SU-DHL-6 (cell line): ENCODE measurements at regions not wholly inside any gene's neighbourhood (a gene's known extent, or its start where the extent isn't known, plus 50 kb on each side); places are given as distances from the start of the nearest gene placed in this dataset.

Experiments
- H2AFZ ChIP-seq: fragments of 200-600 bp; sonication (generic); 2 replicates; pipeline ENCODE4 v1.6.1; 2014; ENCODE audit warnings: low read depth, mild to moderate bottlenecking, moderate library complexity, mixed read lengths, antibody characterized with exemption, low read length; ENCODE audit not compliant: severe bottlenecking
- H3F3A ChIP-seq: fragments of 200-600 bp; shearing (Covaris generic); 2 replicates; pipeline ENCODE4 v1.6.0; 2016; ENCODE audit warnings: antibody characterized with exemption, mild to moderate bottlenecking; ENCODE audit not compliant: insufficient read depth
- H3K27ac ChIP-seq: fragments of 200-600 bp; sonication (generic); 2 replicates; pipeline ENCODE4 v1.5.1; 2016; ENCODE audit warnings: low read depth, mild to moderate bottlenecking, low read length, moderate library complexity, mixed read lengths
- H3K27me3 ChIP-seq: fragments of 200-600 bp; sonication (generic), shearing (Covaris generic); 2 replicates; pipeline ENCODE4 v1.6.0; 2014; ENCODE audit warnings: mild to moderate bottlenecking, low read length
- H3K36me3 ChIP-seq: fragments of 200-600 bp; sonication (generic); 2 replicates; pipeline ENCODE4 v1.6.1; 2014; ENCODE audit warnings: mild to moderate bottlenecking, low read length, mixed read lengths
- H3K4me2 ChIP-seq: fragments of 300-600, 200-600 bp; shearing (Covaris generic), sonication (generic); 2 replicates; pipeline ENCODE4 v1.6.0; 2014; ENCODE audit warnings: low read length, low read depth, mild to moderate bottlenecking; ENCODE audit not compliant: poor library complexity, severe bottlenecking
- H3K4me3 ChIP-seq: fragments of 200-600 bp; sonication (generic); 2 replicates; pipeline ENCODE4 v1.5.1; 2014; ENCODE audit warnings: antibody characterized with exemption, low read length, mild to moderate bottlenecking, mixed read lengths; ENCODE audit not compliant: insufficient read depth, poor library complexity, severe bottlenecking
- H3K79me2 ChIP-seq: fragments of 200-600 bp; sonication (generic); 2 replicates; pipeline ENCODE4 v1.6.1; 2014; ENCODE audit warnings: mild to moderate bottlenecking, low read length, moderate library complexity; ENCODE audit not compliant: insufficient read depth
- H3K9ac ChIP-seq: fragments of 200-600 bp; sonication (generic); 2 replicates; pipeline ENCODE4 v1.7.0; 2014; ENCODE audit warnings: mild to moderate bottlenecking, low read length
- H3K9me2 ChIP-seq: fragments of 200-600 bp; sonication (generic); replicated peaks from 2 replicates; pipeline ENCODE4 v1.6.1; 2014; ENCODE audit warnings: low read length; ENCODE audit not compliant: insufficient read depth
- H3K9me3 ChIP-seq: fragments of 200-600 bp; sonication (generic); 2 replicates; pipeline ENCODE4 v1.6.1; 2014; ENCODE audit warnings: low read length, mixed read lengths; ENCODE audit not compliant: insufficient read depth
- H4K20me1 ChIP-seq: fragments of 200-600 bp; sonication (generic); 2 replicates; pipeline ENCODE4 v1.6.1; 2014; ENCODE audit warnings: low read depth, mild to moderate bottlenecking, antibody characterized with exemption, low read length, moderate library complexity, mixed read lengths
- CTCF ChIP-seq: fragments of 200-600 bp; sonication (generic); IDR thresholded peaks from one replicate; pipeline ENCODE4 v1.5.1; 2017; ENCODE audit warnings: antibody characterized with exemption, mild to moderate bottlenecking, low read length, moderate library complexity; ENCODE audit not compliant: insufficient read depth, poor library complexity, severe bottlenecking
- EZH2phosphoT487 ChIP-seq: fragments of 200-600 bp; sonication (generic), shearing (Covaris generic); conservative IDR thresholded peaks from 2 replicates; pipeline ENCODE4 v1.6.1; 2018; ENCODE audit warnings: mild to moderate bottlenecking, antibody characterized with exemption, low read length, moderate library complexity, mixed read lengths

GRCh38 chr1:58890113-58890512, 106.3 kb upstream of the JUN start:
- TF ChIP-seq EZH2phosphoT487 (no peak), CTCF (no peak)
- Histone ChIP-seq H3K4me2 (no peak overlapping the region), H3K4me3 (no peak overlapping the region), H3K9me3 (no peaks in the 10 kb centered on the region), H3K36me3 (no peaks in the 10 kb centered on the region), H2AFZ (no peak overlapping the region), H3K79me2 (no peaks in the 10 kb centered on the region), H3K27me3 (no peaks in the 10 kb centered on the region), H3K9ac (no peak overlapping the region), H3F3A (no peaks in the 10 kb centered on the region), H3K9me2 (no peaks in the 10 kb centered on the region), H4K20me1 (no peaks in the 10 kb centered on the region), H3K27ac (no peak overlapping the region)

GRCh38 chr1:58890609-58891008, 106.8 kb upstream of the JUN start:
- Histone ChIP-seq H3K9me3 (no peaks in the 10 kb centered on the region), H2AFZ (no peak overlapping the region), H3K4me2 (no peak overlapping the region), H3K36me3 (no peaks in the 10 kb centered on the region), H3K27me3 (no peaks in the 10 kb centered on the region), H3K4me3 (no peak overlapping the region), H3K9ac (no peak overlapping the region), H3K27ac (no peak overlapping the region), H3K79me2 (no peaks in the 10 kb centered on the region), H3K9me2 (no peaks in the 10 kb centered on the region), H3F3A (no peaks in the 10 kb centered on the region), H4K20me1 (no peaks in the 10 kb centered on the region)
- TF ChIP-seq CTCF (no peak), EZH2phosphoT487 (no peak)

DNA sequence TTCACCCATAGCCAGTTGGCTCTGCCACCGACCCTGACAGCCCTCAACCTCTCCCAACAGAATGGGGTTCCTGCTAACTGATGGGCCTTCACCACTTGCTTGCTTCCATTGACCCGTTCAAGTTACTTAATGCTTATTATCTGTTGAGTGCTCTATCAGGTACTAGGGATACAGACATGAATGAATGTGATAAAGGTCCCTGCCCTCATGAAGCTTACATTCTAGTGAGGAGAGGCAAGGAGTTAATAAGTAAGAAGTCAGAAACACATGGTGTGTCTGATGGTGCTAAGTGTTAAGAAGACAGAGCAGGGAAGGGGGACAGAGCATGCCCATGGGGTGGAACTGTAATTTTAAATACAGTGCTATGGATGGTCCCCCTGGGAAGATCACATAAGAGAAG, 107.5 kb upstream of the JUN start:
- Histone ChIP-seq H3F3A (no peaks in the 10 kb centered on the region), H3K9me3 (no peaks in the 10 kb centered on the region), H3K79me2 (no peaks in the 10 kb centered on the region), H4K20me1 (no peaks in the 10 kb centered on the region), H3K9me2 (no peaks in the 10 kb centered on the region), H3K27ac (no peak overlapping the region), H3K36me3 (no peaks in the 10 kb centered on the region), H3K27me3 (no peaks in the 10 kb centered on the region), H2AFZ (no peak overlapping the region), H3K4me3 (no peak overlapping the region), H3K4me2 (no peak overlapping the region), H3K9ac (no peak overlapping the region)
- no peak for TF ChIP-seq EZH2phosphoT487
- TF ChIP-seq CTCF: no peak

DNA sequence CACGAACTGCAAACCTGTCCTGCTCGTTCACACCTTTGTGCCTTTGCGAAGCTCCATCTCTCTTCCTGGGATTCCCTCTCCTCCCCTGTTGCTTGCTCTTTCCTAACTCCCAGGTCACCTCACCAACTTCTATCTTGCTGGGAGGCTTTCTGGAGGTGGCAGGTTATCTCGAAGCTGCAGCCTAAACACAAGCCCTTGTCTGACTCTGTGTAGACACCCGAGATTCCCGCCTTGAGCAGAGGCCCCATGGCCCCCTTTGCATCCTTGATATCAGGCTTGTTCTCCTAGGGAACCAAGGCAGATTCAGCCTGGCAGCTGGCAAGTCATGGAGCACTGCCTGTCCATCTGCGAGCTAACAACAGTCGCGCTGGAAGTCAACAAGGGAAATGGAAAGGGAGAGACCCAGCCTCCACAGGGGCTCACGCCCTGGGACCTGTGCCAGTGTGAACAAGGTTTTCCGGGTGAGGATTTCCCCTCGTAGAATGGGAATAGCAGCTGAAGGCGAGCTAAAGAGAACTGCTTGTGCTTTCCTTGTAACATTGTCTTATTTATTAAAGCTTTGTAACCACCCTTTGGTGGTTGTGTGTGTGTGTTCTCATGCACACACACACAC, 109.5 kb upstream of the JUN start:
- Histone ChIP-seq H3K9me2 (no peaks in the 10 kb centered on the region), H3F3A (no peaks in the 10 kb centered on the region), H3K9ac (no peak overlapping the region), H3K4me3 (no peak overlapping the region), H3K27me3 (no peaks in the 10 kb centered on the region), H3K27ac (no peak overlapping the region), H3K36me3 (no peaks in the 10 kb centered on the region), H3K79me2 (no peaks in the 10 kb centered on the region), H3K9me3 (no peaks in the 10 kb centered on the region), H3K4me2 (no peak overlapping the region), H4K20me1 (no peaks in the 10 kb centered on the region), H2AFZ (no peak overlapping the region)
- no peak for TF ChIP-seq EZH2phosphoT487
- no peak for TF ChIP-seq CTCF
